Stimulated activated CD4-positive, alpha-beta T cell treated with anti-CD3 and anti-CD28 coated beads, Interleukin-12 subunit alpha, Interleukin-12 subunit beta, amount 100 ng/mL, for 4 hours (primary cell): ENCODE measurements at regions not wholly inside any gene's neighbourhood (a gene's known extent, or its start where the extent isn't known, plus 50 kb on each side); places are given as distances from the start of the nearest gene placed in this dataset.
"Not testable (repeated sequence)": the region's sequence is repeated elsewhere in the genome, so short reads cannot be mapped to it uniquely, and the experiment has no call there.

Experiments used
- DNase-seq: peaks from one replicate; pipeline ENCODE4 v3.0.0-alpha.2; 2020

GRCh38 chr1:221983444-221983843 lies 241.6 kb upstream of the DUSP10 start:
- DNase-seq: no peak

DNA sequence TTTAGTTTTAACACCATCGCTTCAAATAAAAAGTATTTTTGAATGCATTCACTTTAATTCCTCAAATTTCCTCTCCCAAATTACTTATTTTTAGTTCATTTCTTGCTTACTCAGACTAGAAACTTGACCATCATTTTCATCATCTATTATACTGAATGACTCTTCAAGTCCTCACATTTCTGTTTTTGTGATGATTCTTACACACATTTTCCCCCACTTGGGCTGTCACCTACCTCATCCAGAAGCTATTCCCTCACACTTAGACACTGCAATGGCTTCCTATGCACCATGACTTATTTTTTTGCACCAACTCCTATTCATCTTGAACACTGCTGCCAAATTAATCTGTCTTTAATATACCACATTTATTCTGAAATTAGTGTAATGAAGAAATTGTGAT lies 239.6 kb upstream of the DUSP10 start:
- DNase-seq: no peak

- no peak for DNase-seq
These were observed 237.6 kb upstream of the DUSP10 start for GRCh38 chr1:221979444-221980032.

- DNase-seq: not testable (repeated sequence)
These were observed 236.9 kb upstream of the DUSP10 start for GRCh38 chr1:221978631-221979334.

GRCh38 chr1:221973787-221974186 lies 231.9 kb upstream of the DUSP10 start:
- not testable (repeated sequence) for DNase-seq

DNA sequence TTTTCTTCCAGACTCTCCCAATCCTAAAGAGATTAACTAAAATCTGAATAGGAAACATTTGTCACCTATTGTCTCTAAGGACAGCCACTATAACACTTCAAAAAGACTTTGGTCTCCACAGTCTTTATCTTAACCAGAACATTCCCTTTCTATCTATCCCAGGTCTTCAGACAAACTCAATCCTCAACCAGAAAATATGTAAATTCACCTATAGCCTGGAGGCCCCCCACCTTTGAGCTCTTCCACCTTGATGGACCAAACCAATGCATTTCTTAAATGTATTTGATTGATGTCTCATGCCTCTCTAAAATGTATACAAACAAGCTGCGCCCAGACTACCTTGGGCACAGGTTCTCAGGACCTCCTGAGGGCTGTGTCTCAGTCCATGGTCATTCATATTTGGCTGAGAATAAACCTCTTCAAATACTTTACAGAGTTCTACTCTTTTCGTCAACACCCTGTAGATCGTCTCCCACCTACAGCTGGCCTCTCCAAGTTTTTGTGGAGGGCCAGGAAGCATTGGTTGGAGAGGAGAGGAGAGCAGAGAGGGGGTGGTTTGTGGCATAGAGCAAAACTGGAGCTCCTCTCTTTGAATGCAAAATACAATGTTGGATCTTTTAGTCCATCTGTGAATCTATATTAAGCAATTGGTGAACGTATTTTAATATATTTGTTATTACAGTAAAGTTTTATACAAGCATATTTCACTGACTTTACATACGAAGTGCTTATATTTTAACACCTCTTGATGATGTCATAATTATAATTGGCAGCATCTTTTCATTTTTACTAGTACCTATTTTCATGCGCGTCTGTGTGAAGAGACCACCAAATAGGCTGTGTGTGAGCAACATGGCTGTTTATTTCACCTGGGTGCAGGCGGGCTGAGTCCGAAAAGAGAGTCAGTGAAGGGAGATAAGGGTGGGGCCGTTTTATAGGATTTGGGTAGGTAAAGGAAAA lies 230.7 kb upstream of the DUSP10 start:
- no peak for DNase-seq

DNA sequence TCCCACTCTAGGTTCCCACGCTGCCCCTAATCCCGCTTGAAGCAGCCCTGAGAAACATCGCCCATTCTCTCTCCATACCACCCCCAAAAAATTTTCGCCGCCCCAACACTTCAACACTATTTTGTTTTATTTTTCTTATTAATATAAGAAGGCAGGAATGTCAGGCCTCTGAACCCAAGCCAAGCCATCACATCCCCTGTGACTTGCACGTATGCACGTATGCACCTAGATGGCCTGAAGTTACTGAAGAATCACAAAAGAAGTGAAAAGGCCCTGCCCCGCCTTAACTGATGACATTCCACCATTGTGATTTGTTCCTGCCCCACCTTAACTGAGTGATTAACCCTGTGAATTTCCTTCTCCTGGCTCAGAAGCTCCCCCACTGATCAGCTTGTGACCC lies 229.1 kb upstream of the DUSP10 start:
- not testable (repeated sequence) for DNase-seq

DNA sequence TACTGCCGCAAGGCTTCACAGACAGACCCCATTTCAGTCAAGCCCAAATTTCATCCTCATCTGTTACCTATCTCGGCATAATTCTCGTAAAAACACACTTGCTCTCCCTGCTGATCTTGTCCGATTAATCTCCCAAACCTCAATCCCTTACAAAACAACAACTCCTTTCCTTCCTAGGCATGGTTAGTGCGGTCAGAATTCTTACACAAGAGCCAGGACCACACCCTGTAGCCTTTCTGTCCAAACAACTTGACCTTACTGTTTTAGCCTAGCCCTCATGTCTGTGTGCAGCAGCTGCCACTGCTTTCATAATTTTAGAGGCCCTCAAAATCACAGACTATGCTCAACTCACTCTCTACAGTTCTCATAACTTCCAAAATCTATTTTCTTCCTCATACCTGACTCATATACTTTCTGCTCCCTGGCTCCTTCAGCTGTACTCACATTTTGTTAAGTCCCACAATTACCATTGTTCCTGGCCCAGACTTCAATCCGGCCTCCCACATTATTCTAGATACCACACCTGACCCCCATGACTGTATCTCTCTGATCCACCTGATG lies 227.5 kb upstream of the DUSP10 start:
- DNase-seq: not testable (repeated sequence)

- not testable (repeated sequence) for DNase-seq
These were observed 225.6 kb upstream of the DUSP10 start for GRCh38 chr1:221967538-221967937.

GRCh38 chr1:221966888-221967287 lies 225.0 kb upstream of the DUSP10 start:
- not testable (repeated sequence) for DNase-seq

- not testable (repeated sequence) for DNase-seq
These were observed 224.0 kb upstream of the DUSP10 start for GRCh38 chr1:221965891-221966290.

- no peak for DNase-seq
These were observed 223.4 kb upstream of the DUSP10 start for GRCh38 chr1:221965252-221965651.

DNA sequence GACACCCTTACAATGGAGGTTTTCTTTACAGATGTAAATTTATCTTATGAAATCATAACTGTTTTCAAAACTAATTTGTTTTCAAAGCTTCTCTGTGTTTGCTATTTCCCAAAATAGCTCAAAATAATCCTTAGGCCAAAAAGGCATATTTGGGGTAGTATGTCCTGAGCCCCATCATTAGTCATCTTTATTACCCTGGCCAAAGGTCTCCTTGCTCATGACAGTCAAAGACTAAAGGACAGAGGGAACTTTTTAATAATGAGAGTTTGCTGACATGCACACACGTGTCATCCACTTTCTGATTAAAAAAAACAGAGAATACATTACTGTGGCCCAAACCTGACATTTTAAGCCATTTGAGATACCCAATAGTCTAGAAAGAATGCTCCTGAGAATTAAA lies 221.9 kb upstream of the DUSP10 start:
- no peak for DNase-seq

DNA sequence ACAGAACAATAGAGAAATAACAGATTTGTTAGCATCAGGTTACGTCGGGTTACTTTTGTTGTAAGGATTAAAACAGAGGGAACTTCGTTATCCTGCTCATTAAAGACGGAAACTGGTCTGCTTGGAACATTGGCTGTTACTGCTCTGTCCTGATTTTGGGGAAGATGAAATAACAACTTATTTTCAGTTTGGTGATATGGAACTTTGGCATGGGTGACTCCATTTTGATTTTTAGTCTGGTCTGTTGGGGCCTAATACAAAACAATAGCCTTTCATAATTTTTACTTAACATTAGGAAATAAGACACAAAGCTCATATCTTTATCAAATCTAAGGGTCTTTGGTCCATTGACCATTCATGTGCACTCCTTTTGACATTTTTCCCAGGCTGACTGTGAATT lies 220.5 kb upstream of the DUSP10 start:
- DNase-seq: no peak

DNA sequence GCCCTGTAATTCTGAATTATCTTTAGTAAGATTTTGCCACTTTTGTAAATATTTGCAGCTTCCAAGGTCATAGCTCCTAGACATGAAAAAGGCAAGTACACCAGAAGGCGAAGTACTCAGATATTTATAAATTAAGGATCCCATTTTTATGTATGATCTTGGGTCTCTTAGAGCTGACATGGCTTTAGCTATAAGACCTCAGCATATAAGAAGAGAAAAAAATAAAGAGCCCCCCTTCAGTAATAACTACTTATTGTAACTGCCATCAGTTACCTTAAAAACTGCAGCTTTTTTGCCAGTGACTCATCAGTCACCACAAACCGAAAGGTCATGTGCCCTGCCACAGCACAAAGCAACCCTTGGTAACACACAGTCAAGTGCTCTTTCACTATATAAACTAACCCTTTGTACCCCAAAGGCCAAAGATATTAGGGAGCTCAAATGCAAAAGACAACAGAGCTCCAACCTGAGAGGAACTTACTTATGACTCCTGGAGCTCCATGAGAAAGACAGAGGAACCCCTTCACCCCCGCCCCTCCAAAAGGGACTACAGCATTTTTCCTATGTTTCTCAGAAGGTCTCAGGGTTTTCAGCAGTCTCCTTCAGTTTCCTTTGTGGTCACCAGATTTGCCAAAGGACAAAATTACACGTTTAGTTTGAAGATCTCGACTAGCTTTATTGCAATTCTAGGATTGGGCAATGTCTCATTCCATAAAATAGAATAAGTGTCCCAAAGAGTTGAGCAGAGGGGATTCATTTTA lies 219.8 kb upstream of the DUSP10 start:
- DNase-seq: no peak

- DNase-seq: not testable (repeated sequence)
These were observed 216.3 kb upstream of the DUSP10 start for GRCh38 chr1:221958161-221958562.

DNA sequence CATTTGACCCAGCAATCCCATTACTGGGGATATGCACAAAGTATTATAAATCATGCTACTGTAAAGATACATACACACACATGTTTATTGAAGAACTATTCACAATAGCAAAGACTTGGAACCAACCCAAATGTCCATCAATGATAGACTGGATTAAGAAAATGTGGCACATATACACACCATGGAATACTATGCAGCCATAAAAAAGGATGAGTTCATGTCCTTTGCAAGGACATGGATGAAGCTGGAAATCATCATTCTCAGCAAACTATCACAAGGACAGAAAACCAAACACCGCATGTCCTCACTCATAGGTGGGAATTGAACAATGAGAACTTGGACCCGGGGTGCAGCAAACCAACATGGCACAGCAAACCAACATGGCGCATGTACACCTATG lies 215.5 kb upstream of the DUSP10 start:
- not testable (repeated sequence) for DNase-seq

DNA sequence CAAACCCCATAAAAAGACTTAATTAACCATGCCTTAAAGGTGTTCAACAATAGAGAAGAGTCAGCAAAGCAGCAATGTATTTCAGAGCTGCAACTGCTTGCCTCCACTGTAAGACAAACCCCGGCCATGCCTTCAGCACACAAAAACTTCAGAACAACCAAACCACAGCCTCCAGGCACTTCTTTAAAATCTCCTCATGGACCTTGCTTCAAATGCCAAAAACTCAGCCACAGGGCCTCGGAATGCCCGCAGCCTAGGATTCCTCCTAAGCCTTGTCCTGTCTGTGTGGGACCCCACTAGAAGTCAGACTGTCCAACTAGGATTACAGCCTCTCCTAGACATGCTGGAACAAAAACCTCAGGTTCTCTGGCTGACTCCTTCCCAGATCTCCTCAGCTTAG lies 208.1 kb upstream of the DUSP10 start:
- DNase-seq: no peak

GRCh38 chr1:221948459-221948858 lies 206.6 kb upstream of the DUSP10 start:
- no peak for DNase-seq

- DNase-seq: no peak
These were observed 205.8 kb upstream of the DUSP10 start for GRCh38 chr1:221947731-221948130.

DNA sequence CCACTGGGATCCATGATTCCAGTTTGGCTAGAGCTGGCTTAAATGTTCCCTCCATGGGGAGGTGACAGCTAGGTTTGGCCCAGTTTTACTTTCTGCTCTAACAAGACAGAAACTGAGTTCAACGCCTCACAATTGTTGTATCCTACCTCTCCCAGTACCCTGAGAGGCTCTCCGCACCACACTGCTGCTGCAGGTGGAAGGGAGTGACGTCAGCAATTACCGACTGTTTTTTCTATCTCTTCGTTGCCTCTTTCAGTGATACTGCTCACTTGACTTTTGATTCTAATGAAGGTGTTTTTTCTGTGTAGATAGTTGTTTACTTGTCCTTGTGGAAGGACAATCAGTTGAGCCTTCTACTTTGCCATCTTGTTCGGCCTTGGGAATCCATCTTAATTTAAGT lies 204.9 kb upstream of the DUSP10 start:
- DNase-seq: no peak

DNA sequence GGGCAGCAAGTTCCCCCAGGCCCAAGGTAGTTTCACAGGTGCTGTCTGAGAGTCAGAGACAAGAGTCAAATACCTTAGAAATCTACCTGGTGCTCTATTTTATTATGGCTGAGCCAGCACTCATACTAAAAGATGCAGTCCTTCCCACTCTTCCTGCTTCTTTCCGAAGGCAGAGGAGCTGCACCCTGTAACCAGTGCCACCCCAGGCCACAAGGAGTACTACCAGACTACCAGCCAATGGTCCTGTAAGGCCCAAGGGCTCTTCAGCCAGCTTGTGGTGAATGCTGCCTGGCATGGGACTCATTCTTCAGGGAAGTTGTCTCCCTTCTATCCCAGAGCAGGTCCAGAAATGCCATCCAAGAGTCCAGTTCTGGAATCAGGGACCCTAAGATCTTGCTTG lies 203.8 kb upstream of the DUSP10 start:
- no peak for DNase-seq
